Osteocyte (in vitro differentiated cells): ENCODE measurements at regions not wholly inside any gene's neighbourhood (a gene's known extent, or its start where the extent isn't known, plus 50 kb on each side); places are given as distances from the start of the nearest gene placed in this dataset.

ENCODE experiments used
- DNase-seq: peaks from one replicate; pipeline ENCODE4 v3.0.0; 2021; ENCODE audit warnings: mixed read lengths; ENCODE audit not compliant: unreplicated experiment; ENCODE audit errors: extremely low spot score
- H3K27ac Mint-ChIP-seq: one replicate; pipeline ENCODE4 v1.8.0; 2021; ENCODE audit warnings: mild to moderate bottlenecking, mixed read lengths; ENCODE audit not compliant: unreplicated experiment
- H3K27me3 Mint-ChIP-seq: one replicate; pipeline ENCODE4 v1.8.0; 2021; ENCODE audit warnings: mixed read lengths; ENCODE audit not compliant: unreplicated experiment
- H3K36me3 Mint-ChIP-seq: one replicate; pipeline ENCODE4 v1.8.0; 2021; ENCODE audit warnings: mixed read lengths; ENCODE audit not compliant: unreplicated experiment
- H3K4me1 Mint-ChIP-seq: one replicate; pipeline ENCODE4 v1.8.0; 2021; ENCODE audit warnings: mixed read lengths; ENCODE audit not compliant: unreplicated experiment
- H3K4me3 Mint-ChIP-seq: one replicate; pipeline ENCODE4 v1.8.0; 2021; ENCODE audit warnings: mild to moderate bottlenecking, moderate library complexity, mixed read lengths; ENCODE audit not compliant: unreplicated experiment
- H3K9me3 Mint-ChIP-seq: one replicate; pipeline ENCODE4 v1.8.0; 2021; ENCODE audit warnings: mixed read lengths; ENCODE audit not compliant: unreplicated experiment
- CTCF ChIP-seq: fragments of 200-600 bp; sonication (generic); IDR thresholded peaks from 2 replicates; pipeline ENCODE4 v1.5.0; 2021; ENCODE audit warnings: antibody characterized with exemption, mild to moderate bottlenecking, moderate library complexity

GRCh38 chr5:39523821-39524220 is 99.0 kb upstream of the DAB2 start:
- no peak overlapping the region for H3K4me3 Mint-ChIP-seq
- no peaks in the 10 kb centered on the region for H3K27me3 Mint-ChIP-seq
- no peak for TF ChIP-seq CTCF
- no peak for DNase-seq
- H3K4me1 Mint-ChIP-seq: peaks cover 62% of the 10 kb centered on the region
- H3K27ac Mint-ChIP-seq: peak overlapping the region; percentile 72
- H3K9me3 Mint-ChIP-seq: peaks cover 5% of the 10 kb centered on the region
- H3K36me3 Mint-ChIP-seq: peaks cover 2% of the 10 kb centered on the region

GRCh38 chr5:39521940-39522590 is 97.3 kb upstream of the DAB2 start:
- TF ChIP-seq CTCF: no peak
- H3K4me3 Mint-ChIP-seq: no peak overlapping the region
- H3K4me1 Mint-ChIP-seq: peaks cover 77% of the 10 kb centered on the region
- peaks cover 5% of the 10 kb centered on the region for H3K9me3 Mint-ChIP-seq
- DNase-seq: no peak
- peaks cover 2% of the 10 kb centered on the region for H3K36me3 Mint-ChIP-seq
- no peaks in the 10 kb centered on the region for H3K27me3 Mint-ChIP-seq
- peak overlapping the region; percentile 51 for H3K27ac Mint-ChIP-seq

- Mint-ChIP-seq H3K4me1 (peaks cover 76% of the 10 kb centered on the region), H3K27me3 (no peaks in the 10 kb centered on the region), H3K27ac (peak overlapping the region; percentile 96), H3K9me3 (peaks cover 5% of the 10 kb centered on the region), H3K4me3 (no peak overlapping the region), H3K36me3 (peaks cover 2% of the 10 kb centered on the region)
- no peak for TF ChIP-seq CTCF
- no peak for DNase-seq
Observed at GRCh38 chr5:39521098-39521860, 96.5 kb upstream of the DAB2 start.

GRCh38 chr5:39520232-39520572 is 95.4 kb upstream of the DAB2 start:
- Mint-ChIP-seq H3K27me3 (no peaks in the 10 kb centered on the region), H3K36me3 (peaks cover 2% of the 10 kb centered on the region), H3K27ac (peak overlapping the region; percentile 96), H3K4me3 (peak overlapping the region; percentile 55), H3K9me3 (peaks cover 5% of the 10 kb centered on the region), H3K4me1 (peaks cover 72% of the 10 kb centered on the region)
- no peak for DNase-seq
- TF ChIP-seq CTCF: no peak

- peaks cover 2% of the 10 kb centered on the region for H3K36me3 Mint-ChIP-seq
- no peak for DNase-seq
- peaks cover 5% of the 10 kb centered on the region for H3K9me3 Mint-ChIP-seq
- H3K4me1 Mint-ChIP-seq: peaks cover 67% of the 10 kb centered on the region
- peak overlapping the region; percentile 96 for H3K27ac Mint-ChIP-seq
- H3K4me3 Mint-ChIP-seq: peak overlapping the region; percentile 55
- no peak for TF ChIP-seq CTCF
- H3K27me3 Mint-ChIP-seq: no peaks in the 10 kb centered on the region
Observed at GRCh38 chr5:39519566-39520231, 94.9 kb upstream of the DAB2 start.
